GM12891 (cell line): ENCODE measurements at regions not wholly inside any gene's neighbourhood (a gene's known extent, or its start where the extent isn't known, plus 50 kb on each side); places are given as distances from the start of the nearest gene placed in this dataset.
A peak's percentile ranks its signal among the peaks of the same experiment; 100 is the strongest.

Experiments
- DNase-seq: peaks from one replicate; pipeline ENCODE4 v3.0.0; 2011; ENCODE audit warnings: low spot score; ENCODE audit not compliant: insufficient read length
- FAIRE-seq: peaks from 2 replicates; lab custom pipeline; 2011; peaks lifted over from hg19 to GRCh38; lab: Jason Lieb, UNC
- PAX5 ChIP-seq: IDR thresholded peaks from 2 replicates; pipeline ENCODE4 v1.6.1; 2011; ENCODE audit warnings: low read length, moderate library complexity, mild to moderate bottlenecking; ENCODE audit not compliant: insufficient read depth, severe bottlenecking
- POLR2A ChIP-seq: IDR thresholded peaks from 2 replicates; pipeline ENCODE4 v1.6.1; 2011; ENCODE audit warnings: low read depth, low read length, control low read depth
- POLR2AphosphoS5 ChIP-seq: IDR thresholded peaks from 2 replicates; pipeline ENCODE4 v1.6.1; 2011; ENCODE audit warnings: low read depth, low read length, control low read depth
- POU2F2 ChIP-seq: IDR thresholded peaks from 2 replicates; pipeline ENCODE4 v1.6.1; 2011; ENCODE audit warnings: low read depth, mild to moderate bottlenecking, control low read depth, low read length, moderate library complexity
- SPI1 ChIP-seq: IDR thresholded peaks from 2 replicates; pipeline ENCODE4 v1.6.1; 2011; ENCODE audit warnings: low read depth, low read length, control low read depth
- TAF1 ChIP-seq: IDR thresholded peaks from 2 replicates; pipeline ENCODE4 v1.6.1; 2011; ENCODE audit warnings: low read depth, low read length, control low read depth

DNA sequence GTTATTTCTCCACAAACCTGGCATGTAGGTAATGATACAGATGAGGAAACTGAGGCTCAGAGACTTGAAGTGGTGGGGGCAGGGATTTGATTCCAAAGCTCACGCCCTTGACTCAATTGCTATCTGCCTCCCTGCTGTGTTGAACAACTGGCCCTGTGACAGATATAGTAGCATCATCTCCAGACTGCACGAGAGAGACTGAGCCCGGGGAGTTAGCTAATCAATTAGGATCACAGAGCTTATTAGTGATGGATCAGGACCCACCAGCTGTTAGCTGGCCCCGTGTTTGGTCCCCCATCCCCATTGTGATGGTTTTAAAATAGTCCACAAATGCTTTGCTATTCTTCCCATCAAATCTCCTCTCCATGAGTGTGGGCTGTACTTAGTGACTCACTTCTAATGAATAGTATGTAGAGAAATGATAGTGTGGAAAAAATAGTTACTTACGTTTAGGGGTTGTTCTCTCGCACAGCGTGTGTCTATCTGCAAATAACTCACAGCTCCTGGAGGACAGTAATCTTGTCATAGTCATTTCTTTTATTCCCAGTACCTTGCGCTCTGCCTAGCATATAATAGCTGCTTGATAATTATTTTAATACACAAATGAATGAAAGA lies 74.4 kb upstream of the KLF13 start:
- peak; percentile 13 for FAIRE-seq
- no peak for DNase-seq
- TF ChIP-seq POU2F2 (no peak), TAF1 (no peak), PAX5 (no peak), SPI1 (no peak), POLR2A (no peak), POLR2AphosphoS5 (no peak)

DNA sequence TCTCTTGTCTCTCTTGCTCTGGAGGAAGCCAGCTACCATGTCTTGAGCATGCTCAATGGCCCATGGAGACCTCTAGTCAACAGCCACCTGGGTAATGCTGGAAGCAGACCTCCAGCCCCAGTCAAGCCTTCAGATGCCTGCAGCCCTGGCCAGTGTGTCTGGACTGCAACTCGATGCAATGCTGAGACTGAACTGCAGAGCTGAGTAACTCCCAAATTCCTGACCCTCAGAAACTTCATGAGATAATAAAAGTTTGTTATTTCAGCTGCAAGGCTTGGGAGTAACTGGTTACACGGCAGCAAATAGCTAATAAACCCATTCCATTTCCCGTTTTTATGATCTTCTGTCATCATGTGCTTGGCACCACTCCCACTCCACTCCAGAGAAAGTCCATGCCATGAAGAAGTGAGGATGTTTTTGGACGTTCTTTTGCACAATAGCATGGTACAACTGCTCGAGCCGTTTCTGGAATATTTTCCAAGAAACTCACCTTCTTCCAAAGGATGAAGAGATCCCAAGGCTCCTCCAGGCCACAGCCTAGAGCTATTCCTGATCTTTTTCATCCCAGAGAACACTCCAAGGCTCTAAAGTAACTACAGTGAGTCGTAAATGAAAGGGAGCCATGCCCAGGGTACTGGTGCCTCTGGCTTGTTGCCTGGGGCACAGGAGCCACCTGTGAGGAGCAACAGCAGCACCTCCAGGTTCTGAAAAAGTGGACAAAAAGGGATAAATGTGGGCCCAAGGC lies 72.0 kb upstream of the KLF13 start:
- FAIRE-seq (peak; percentile 79), DNase-seq (no peak)
- TF ChIP-seq PAX5 = no peak
- no peak for TF ChIP-seq SPI1
- no peak for TF ChIP-seq TAF1
- TF ChIP-seq POLR2A = no peak

DNA sequence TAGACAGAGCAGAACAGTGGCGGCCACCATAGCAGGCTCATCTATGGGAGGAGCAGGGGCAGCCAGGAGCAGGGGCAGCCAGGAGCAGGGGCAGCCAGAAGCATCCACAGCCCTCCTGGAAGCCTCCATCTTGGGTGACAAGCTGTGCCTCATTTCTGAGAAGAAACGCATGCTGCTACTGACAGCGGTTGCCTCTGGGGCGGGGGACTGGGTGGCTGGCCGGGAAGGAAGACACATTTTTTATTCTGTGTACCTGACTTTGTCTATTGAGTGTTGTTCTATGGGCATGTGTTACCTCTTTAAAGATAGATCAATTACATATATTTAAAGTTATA lies 71.5 kb upstream of the KLF13 start:
- no peak for FAIRE-seq
- DNase-seq = no peak
- TF ChIP-seq POU2F2 (no peak), PAX5 (no peak), SPI1 (no peak), POLR2AphosphoS5 (no peak), POLR2A (no peak), TAF1 (no peak)

DNA sequence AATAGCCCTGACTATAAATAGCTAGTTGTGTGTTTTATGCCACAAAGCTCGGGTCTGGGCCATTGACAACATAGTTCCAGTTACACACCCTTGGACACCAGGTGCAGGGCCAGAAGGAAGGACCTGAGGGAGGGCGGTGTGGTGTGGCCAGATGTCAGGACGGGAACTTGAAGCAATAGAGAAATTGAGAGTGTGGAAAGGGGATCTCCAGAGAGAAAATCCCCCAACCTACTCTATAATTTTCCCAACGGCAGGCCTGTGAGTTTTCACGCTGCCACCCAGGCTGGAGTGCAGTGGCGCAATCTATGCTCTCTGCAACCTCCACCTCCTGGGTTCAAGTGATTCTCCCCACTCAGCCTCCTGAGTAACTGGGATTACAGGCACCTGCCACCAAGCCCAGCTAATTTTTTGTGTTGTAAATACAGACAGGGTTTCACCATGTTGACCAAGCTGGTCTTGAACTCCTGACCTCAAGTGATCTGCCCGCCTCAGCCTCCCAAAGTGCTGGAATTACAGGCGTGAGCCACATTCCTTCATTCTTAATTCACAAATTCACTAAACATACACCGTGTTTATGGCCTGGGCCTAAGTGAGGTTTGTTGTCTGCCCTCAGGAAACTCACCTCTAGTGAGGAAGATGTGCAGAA lies 70.8 kb upstream of the KLF13 start:
- TF ChIP-seq PAX5 (no peak), SPI1 (peak; percentile 31; the same call in 1 of the 2 replicates)
- FAIRE-seq (peak; percentile 82), DNase-seq (no peak)

DNA sequence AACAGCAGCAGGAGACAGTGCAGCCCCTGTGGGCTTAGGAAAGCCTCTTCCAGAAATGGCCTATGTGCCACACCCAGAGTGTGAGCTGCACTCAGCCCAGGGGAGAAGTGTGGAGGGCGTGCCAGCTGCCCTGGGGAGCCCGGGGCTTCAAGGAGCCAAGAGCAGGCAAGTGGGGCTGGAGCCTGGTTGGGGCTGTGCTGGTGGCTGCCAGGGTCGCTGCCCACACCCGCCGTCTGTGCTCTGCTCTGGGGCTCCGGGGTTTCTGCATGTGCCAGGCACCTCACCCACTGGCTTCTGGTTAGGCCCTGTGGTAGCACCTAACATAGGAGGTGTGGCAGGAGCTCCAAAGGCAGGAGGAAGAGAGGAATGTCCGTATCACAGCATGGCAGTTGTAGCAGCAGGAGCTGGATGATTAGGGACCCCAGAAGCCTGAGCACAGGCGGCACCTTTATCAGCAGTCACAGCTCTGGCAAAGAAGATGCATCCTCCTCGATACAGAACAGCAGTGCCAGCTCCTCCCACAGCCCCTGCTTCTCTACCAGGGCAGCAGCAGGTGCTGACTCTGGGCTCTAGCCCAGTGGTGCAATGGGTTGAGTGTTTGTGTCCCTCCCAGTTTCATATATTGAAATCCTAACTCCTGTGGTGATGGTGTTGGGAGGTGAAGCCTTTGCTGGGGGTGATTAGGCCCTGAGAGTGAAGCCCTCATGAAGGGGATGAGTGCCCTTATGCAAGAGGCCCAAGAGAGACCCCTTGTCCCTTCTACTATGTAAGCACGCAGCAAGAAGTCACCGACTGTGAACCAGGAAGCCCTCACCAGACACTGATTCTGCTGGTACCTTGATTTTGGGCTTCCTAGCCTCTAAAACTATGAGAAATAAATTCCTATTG lies 70.0 kb upstream of the KLF13 start:
- FAIRE-seq (peak; percentile 66), DNase-seq (no peak)
- TF ChIP-seq PAX5 (no peak), POU2F2 (no peak), POLR2A (no peak), TAF1 (no peak), SPI1 (no peak), POLR2AphosphoS5 (no peak)

DNA sequence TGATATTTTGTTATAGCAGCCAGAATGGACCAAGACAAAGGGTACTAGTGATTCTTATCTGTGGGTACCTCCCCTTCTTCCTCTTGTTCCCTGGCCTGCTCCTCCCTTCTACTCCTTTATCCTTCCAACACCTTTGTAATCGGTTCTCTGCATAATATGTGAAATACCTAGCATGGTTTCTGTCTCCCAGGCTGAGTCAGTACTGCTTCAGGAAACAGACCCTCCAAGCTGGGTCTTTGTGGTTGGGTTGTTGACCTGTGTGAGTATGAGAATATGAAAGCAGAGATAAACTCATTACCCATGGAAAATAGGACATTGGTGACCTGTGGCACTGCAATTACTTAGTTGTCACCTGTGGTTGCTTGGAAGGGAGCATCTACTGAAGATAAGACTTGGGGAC lies 69.3 kb upstream of the KLF13 start:
- no peak for TF ChIP-seq PAX5
- TF ChIP-seq POLR2AphosphoS5 = no peak
- no peak for TF ChIP-seq SPI1
- DNase-seq = no peak
- peak; percentile 78 for FAIRE-seq

DNA sequence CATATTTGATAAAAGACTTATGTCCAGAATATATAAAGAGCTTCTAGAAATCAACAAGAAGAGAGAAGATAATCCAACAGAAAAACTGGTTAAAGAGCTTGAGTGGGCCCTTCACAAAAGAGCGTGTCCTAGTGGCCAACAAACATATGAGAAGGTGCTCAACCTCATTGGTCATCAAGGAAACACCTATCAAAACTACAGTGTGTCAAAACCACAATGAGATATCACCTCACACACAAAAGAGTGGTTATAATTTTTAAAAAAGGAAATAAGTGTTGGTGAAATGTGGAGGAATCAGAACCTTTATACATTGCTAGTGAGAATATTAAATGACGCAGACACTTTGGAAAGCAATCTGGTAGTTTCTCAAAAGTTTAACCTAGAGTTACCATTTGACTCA lies 68.4 kb upstream of the KLF13 start:
- no peak for TF ChIP-seq SPI1
- no peak for TF ChIP-seq POLR2A
- no peak for TF ChIP-seq POLR2AphosphoS5
- TF ChIP-seq TAF1 = no peak
- no peak for TF ChIP-seq PAX5
- no peak for TF ChIP-seq POU2F2
- DNase-seq = no peak
- no peak for FAIRE-seq

DNA sequence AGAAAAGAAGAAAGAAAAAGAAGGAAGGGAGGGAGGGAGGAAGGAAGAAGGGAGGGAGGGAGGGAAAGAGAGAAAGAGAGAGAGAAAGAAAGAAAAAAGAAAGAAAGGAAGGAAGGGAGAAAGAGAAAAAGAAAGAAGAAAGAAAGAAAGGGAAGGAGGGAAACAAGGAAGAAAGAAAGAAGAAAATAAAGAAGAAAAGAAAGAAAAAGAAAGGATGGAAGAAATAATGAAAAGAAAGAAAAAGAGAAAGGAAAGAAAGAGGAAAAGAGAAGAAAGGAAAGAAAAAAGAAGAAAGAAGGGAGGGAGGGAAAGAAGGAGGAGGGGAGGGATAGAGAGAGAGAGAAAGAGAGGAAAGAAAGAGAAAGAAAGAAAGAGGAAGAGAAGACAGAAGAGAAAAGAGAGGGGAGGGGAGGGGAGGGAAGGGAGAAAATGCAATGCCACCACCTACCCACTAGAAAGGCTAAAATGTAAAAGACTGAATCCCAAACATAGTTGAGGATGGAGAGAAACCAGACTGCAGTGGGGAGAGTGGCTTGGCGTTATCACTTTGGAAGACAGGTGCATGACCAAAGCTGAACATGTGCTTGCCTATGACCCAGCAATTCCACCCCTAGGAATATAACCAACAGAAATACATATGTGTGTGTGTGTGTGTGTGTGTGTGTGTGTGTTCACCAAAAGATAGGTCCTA lies 66.9 kb upstream of the KLF13 start:
- TF ChIP-seq POLR2AphosphoS5 = no peak
- no peak for TF ChIP-seq PAX5
- no peak for TF ChIP-seq POU2F2
- TF ChIP-seq TAF1 = no peak
- TF ChIP-seq SPI1 = no peak
- no peak for TF ChIP-seq POLR2A
- DNase-seq = no peak
- FAIRE-seq = no peak
